Osteoblast (primary cell): ENCODE measurements at regions not wholly inside any gene's neighbourhood (a gene's known extent, or its start where the extent isn't known, plus 50 kb on each side); places are given as distances from the start of the nearest gene placed in this dataset.
A peak's percentile ranks its signal among the peaks of the same experiment; 100 is the strongest.

ENCODE experiments used
- DNase-seq: peaks from one replicate; pipeline ENCODE4 v3.0.0; 2011; ENCODE audit warnings: low spot score, mixed read lengths; ENCODE audit not compliant: insufficient read length; ENCODE audit errors: missing footprints
- H2AFZ ChIP-seq: 2 replicates; pipeline ENCODE4 v1.6.0; 2011; ENCODE audit warnings: mild to moderate bottlenecking, low read length
- H3K27ac ChIP-seq: 2 replicates; pipeline ENCODE4 v1.5.1; 2011; ENCODE audit warnings: mild to moderate bottlenecking, low read depth, low read length, moderate library complexity
- H3K27me3 ChIP-seq: 2 replicates; pipeline ENCODE4 v1.6.0; 2012; ENCODE audit warnings: mild to moderate bottlenecking, control low read depth, inconsistent platforms, low read length, moderate library complexity; ENCODE audit not compliant: insufficient read depth
- H3K36me3 ChIP-seq: 2 replicates; pipeline ENCODE4 v1.5.1; 2011; ENCODE audit warnings: mild to moderate bottlenecking, low read length, control low read depth, moderate library complexity; ENCODE audit not compliant: insufficient read depth
- H3K4me1 ChIP-seq: 2 replicates; pipeline ENCODE4 v1.5.1; 2011; ENCODE audit warnings: mild to moderate bottlenecking, low read length, control low read depth, moderate library complexity; ENCODE audit not compliant: insufficient read depth
- H3K4me2 ChIP-seq: 2 replicates; pipeline ENCODE4 v1.6.0; 2011; ENCODE audit warnings: mild to moderate bottlenecking, low read length; ENCODE audit not compliant: insufficient read depth
- H3K4me3 ChIP-seq: fragments of 200-600 bp; sonication (generic); 3 replicates; pipeline ENCODE4 v1.5.1; 2012; ENCODE audit warnings: mild to moderate bottlenecking, low read length, inconsistent platforms; ENCODE audit not compliant: insufficient read depth
- H3K79me2 ChIP-seq: 2 replicates; pipeline ENCODE4 v1.6.0; 2012; ENCODE audit warnings: mild to moderate bottlenecking, low read length, control low read depth, inconsistent platforms; ENCODE audit not compliant: insufficient read depth
- H3K9me3 ChIP-seq: 2 replicates; pipeline ENCODE4 v1.5.1; 2011; ENCODE audit warnings: low read depth, low read length, control low read depth
- H4K20me1 ChIP-seq: 2 replicates; pipeline ENCODE4 v1.6.0; 2012; ENCODE audit warnings: mild to moderate bottlenecking, low read length, control low read depth; ENCODE audit not compliant: insufficient read depth
- CTCF ChIP-seq: IDR thresholded peaks from 2 replicates; pipeline ENCODE4 v1.5.1; 2011; ENCODE audit warnings: mild to moderate bottlenecking, low read depth, low read length, moderate library complexity; ENCODE audit errors: extremely low read depth

GRCh38 chr10:59582780-59583179, 126.9 kb downstream of the SLC16A9 start:
- no peak for DNase-seq
- no peak for TF ChIP-seq CTCF
- no peaks in the 10 kb centered on the region for H3K36me3 ChIP-seq
- no peak overlapping the region for H3K4me2 ChIP-seq
- H3K79me2 ChIP-seq = no peaks in the 10 kb centered on the region
- H2AFZ ChIP-seq = no peak overlapping the region
- no peak overlapping the region for H3K27ac ChIP-seq
- H4K20me1 ChIP-seq = no peaks in the 10 kb centered on the region
- no peaks in the 10 kb centered on the region for H3K27me3 ChIP-seq
- H3K9me3 ChIP-seq = no peaks in the 10 kb centered on the region
- H3K4me1 ChIP-seq = no peaks in the 10 kb centered on the region
- H3K4me3 ChIP-seq = no peak overlapping the region

GRCh38 chr10:59582058-59582457, 127.6 kb downstream of the SLC16A9 start:
- Histone ChIP-seq H3K4me3 (no peak overlapping the region), H2AFZ (no peak overlapping the region)

GRCh38 chr10:59580026-59580863, 129.4 kb downstream of the SLC16A9 start:
- Histone ChIP-seq H3K4me2 (no peak overlapping the region), H3K27ac (no peak overlapping the region), H3K4me3 (no peak overlapping the region), H3K27me3 (no peaks in the 10 kb centered on the region), H4K20me1 (no peaks in the 10 kb centered on the region), H3K4me1 (no peaks in the 10 kb centered on the region), H3K79me2 (no peaks in the 10 kb centered on the region), H2AFZ (no peak overlapping the region), H3K9me3 (no peaks in the 10 kb centered on the region), H3K36me3 (no peaks in the 10 kb centered on the region)
- DNase-seq = peak; percentile 19
- TF ChIP-seq CTCF = peak; percentile 55

More at GRCh38 chr10:59582058-59582457, 127.6 kb downstream of the SLC16A9 start:
- Histone ChIP-seq H3K4me2 (no peak overlapping the region), H3K79me2 (no peaks in the 10 kb centered on the region), H3K9me3 (no peaks in the 10 kb centered on the region), H3K36me3 (no peaks in the 10 kb centered on the region), H3K27ac (no peak overlapping the region), H4K20me1 (no peaks in the 10 kb centered on the region), H3K27me3 (no peaks in the 10 kb centered on the region), H3K4me1 (no peaks in the 10 kb centered on the region)
- no peak for DNase-seq
- no peak for TF ChIP-seq CTCF

GRCh38 chr10:59578741-59579140, 130.9 kb downstream of the SLC16A9 start:
- Histone ChIP-seq H3K27ac (no peak overlapping the region), H3K79me2 (no peaks in the 10 kb centered on the region), H3K27me3 (no peaks in the 10 kb centered on the region), H3K9me3 (no peaks in the 10 kb centered on the region), H3K4me1 (no peaks in the 10 kb centered on the region), H3K4me3 (no peak overlapping the region), H3K4me2 (no peak overlapping the region), H2AFZ (no peak overlapping the region), H3K36me3 (no peaks in the 10 kb centered on the region), H4K20me1 (no peaks in the 10 kb centered on the region)
- DNase-seq = no peak
- TF ChIP-seq CTCF = no peak
